Smooth muscle cell (in vitro differentiated cells): ENCODE measurements at regions not wholly inside any gene's neighbourhood (a gene's known extent, or its start where the extent isn't known, plus 50 kb on each side); places are given as distances from the start of the nearest gene placed in this dataset.

Experiments used
- DNase-seq: peaks from one replicate; lab custom pipeline; 2025; ENCODE audit not compliant: unreplicated experiment; lab: John Stamatoyannopoulos, UW
- H2AFZ ChIP-seq: fragments of 200-600 bp; sonication (generic); 2 replicates; pipeline ENCODE4 v1.6.0; 2016; ENCODE audit warnings: antibody characterized with exemption, low read depth, mild to moderate bottlenecking
- H3F3A ChIP-seq: fragments of 200-600 bp; sonication (generic); 2 replicates; pipeline ENCODE4 v1.6.0; 2017; ENCODE audit warnings: antibody characterized with exemption, low read depth
- H3K27ac ChIP-seq: fragments of 200-600 bp; sonication (generic); 2 replicates; pipeline ENCODE4 v1.5.1; 2016; ENCODE audit warnings: low read depth, mild to moderate bottlenecking
- H3K27me3 ChIP-seq: fragments of 200-600 bp; sonication (generic); 2 replicates; pipeline ENCODE4 v1.6.1; 2016; ENCODE audit warnings: low read depth, mild to moderate bottlenecking
- H3K36me3 ChIP-seq: fragments of 200-600 bp; sonication (generic); 2 replicates; pipeline ENCODE4 v1.5.1; 2016; ENCODE audit warnings: low read depth
- H3K4me1 ChIP-seq: fragments of 200-600 bp; sonication (generic); 2 replicates; pipeline ENCODE4 v1.5.1; 2016; ENCODE audit warnings: low read depth
- H3K4me2 ChIP-seq: fragments of 200-600 bp; sonication (generic); 2 replicates; pipeline ENCODE4 v1.6.0; 2016; ENCODE audit warnings: mild to moderate bottlenecking
- H3K4me3 ChIP-seq: fragments of 200-600 bp; sonication (generic); 2 replicates; pipeline ENCODE4 v1.5.1; 2016; ENCODE audit warnings: mild to moderate bottlenecking
- H3K79me2 ChIP-seq: fragments of 200-600 bp; sonication (generic); 2 replicates; pipeline ENCODE4 v1.6.0; 2016; ENCODE audit warnings: low read depth, mild to moderate bottlenecking
- H3K9ac ChIP-seq: fragments of 200-600 bp; sonication (generic); 2 replicates; pipeline ENCODE4 v1.6.0; 2016; ENCODE audit warnings: low read depth
- H3K9me3 ChIP-seq: fragments of 200-600 bp; sonication (generic); replicated peaks from 2 replicates; pipeline ENCODE4 v1.5.1; 2016; ENCODE audit warnings: low read depth
- H4K20me1 ChIP-seq: fragments of 200-600 bp; sonication (generic); 2 replicates; pipeline ENCODE4 v1.6.0; 2016; ENCODE audit warnings: low read depth
- CTCF ChIP-seq: fragments of 200-600 bp; sonication (generic); IDR thresholded peaks from 2 replicates; pipeline ENCODE4 v1.5.1; 2017; ENCODE audit warnings: borderline replicate concordance, mild to moderate bottlenecking, antibody characterized with exemption; ENCODE audit not compliant: insufficient read depth, poor library complexity, severe bottlenecking
- WGBS: methylation state at CpG from one replicate; pipeline ENCODE4 v1.1.7; 2016; ENCODE audit warnings: low lambda C conversion rate; 5-methylcytosine and 5-hydroxymethylcytosine counted together

GRCh38 chr20:60242836-60243505 is 284.7 kb downstream of the CDH26 start:
- no peak overlapping the region for H2AFZ ChIP-seq
- WGBS: 80% methylated on average over 4 of the region's 4 CpGs
- DNase-seq: no peak

GRCh38 chr20:60244373-60245146 is 286.3 kb downstream of the CDH26 start:
- no peaks in the 10 kb centered on the region for H3K27me3 ChIP-seq
- H3F3A ChIP-seq: no peaks in the 10 kb centered on the region
- H3K27ac ChIP-seq: no peak overlapping the region
- H3K9ac ChIP-seq: no peak overlapping the region
- H3K4me1 ChIP-seq: no peaks in the 10 kb centered on the region
- no peak overlapping the region for H3K4me2 ChIP-seq
- H3K79me2 ChIP-seq: no peaks in the 10 kb centered on the region
- H3K9me3 ChIP-seq: no peaks in the 10 kb centered on the region
- no peaks in the 10 kb centered on the region for H3K36me3 ChIP-seq
- 89% methylated on average over 10 of the region's 10 CpGs for WGBS
- H4K20me1 ChIP-seq: no peaks in the 10 kb centered on the region
- DNase-seq: no peak
- no peak for TF ChIP-seq CTCF
- no peak overlapping the region for H3K4me3 ChIP-seq
- H2AFZ ChIP-seq: no peak overlapping the region

More at GRCh38 chr20:60242836-60243505, 284.7 kb downstream of the CDH26 start:
- H3K4me3 ChIP-seq: no peak overlapping the region
- H3K9ac ChIP-seq: no peak overlapping the region
- H3K27me3 ChIP-seq: no peaks in the 10 kb centered on the region
- no peaks in the 10 kb centered on the region for H3K4me1 ChIP-seq
- H3F3A ChIP-seq: no peaks in the 10 kb centered on the region
- no peak overlapping the region for H3K4me2 ChIP-seq
- H3K9me3 ChIP-seq: no peaks in the 10 kb centered on the region
- H3K36me3 ChIP-seq: no peaks in the 10 kb centered on the region
- no peaks in the 10 kb centered on the region for H4K20me1 ChIP-seq
- TF ChIP-seq CTCF: no peak
- no peaks in the 10 kb centered on the region for H3K79me2 ChIP-seq
- H3K27ac ChIP-seq: no peak overlapping the region

GRCh38 chr20:60246751-60247150 is 288.5 kb downstream of the CDH26 start:
- H3K4me2 ChIP-seq: no peak overlapping the region
- H2AFZ ChIP-seq: no peak overlapping the region
- H3K9me3 ChIP-seq: no peaks in the 10 kb centered on the region
- no peak overlapping the region for H3K4me3 ChIP-seq
- no peak overlapping the region for H3K9ac ChIP-seq
- H3F3A ChIP-seq: no peaks in the 10 kb centered on the region
- no peaks in the 10 kb centered on the region for H3K27me3 ChIP-seq
- no peak for TF ChIP-seq CTCF
- 90% methylated on average over 5 of the region's 5 CpGs for WGBS
- H4K20me1 ChIP-seq: no peaks in the 10 kb centered on the region
- H3K79me2 ChIP-seq: no peaks in the 10 kb centered on the region
- H3K4me1 ChIP-seq: no peaks in the 10 kb centered on the region
- no peak overlapping the region for H3K27ac ChIP-seq
- no peaks in the 10 kb centered on the region for H3K36me3 ChIP-seq
- no peak for DNase-seq
